Activated naive CD8-positive, alpha-beta T cell treated with anti-CD3 and anti-CD28 coated beads, Interleukin-2, amount 10 ng/mL, durations not matched to agents 7 days and 5 days (primary cell): ENCODE measurements at regions not wholly inside any gene's neighbourhood (a gene's known extent, or its start where the extent isn't known, plus 50 kb on each side); places are given as distances from the start of the nearest gene placed in this dataset.

Experiments
- ATAC-seq: fragments of 150-1000 bp; cut with Tn5 transposase; one replicate; pipeline ENCODE4 v1.10.0; 2021; ENCODE audit warnings: low read depth, moderate library complexity
- POLR2A ChIA-PET: fragments of 350-600 bp; sonication (Branson Sonifier 250); formaldehyde crosslinking; loops from one replicate; lab custom pipeline; 2021; ENCODE audit warnings: antibody characterized with exemption; lab: Charles Lee
- DNase-seq: peaks from one replicate; pipeline ENCODE4 v3.0.0; 2021
- H3K27ac Mint-ChIP-seq: one replicate; pipeline ENCODE4 v1.8.0; 2022; ENCODE audit warnings: mild to moderate bottlenecking, mixed read lengths
- H3K27me3 Mint-ChIP-seq: one replicate; pipeline ENCODE4 v1.8.0; 2022; ENCODE audit warnings: mild to moderate bottlenecking, moderate library complexity, mixed read lengths
- H3K36me3 Mint-ChIP-seq: one replicate; pipeline ENCODE4 v1.8.0; 2021; ENCODE audit warnings: mild to moderate bottlenecking, mixed read lengths
- H3K4me1 Mint-ChIP-seq: one replicate; pipeline ENCODE4 v1.8.0; 2021; ENCODE audit warnings: mixed read lengths
- H3K4me3 Mint-ChIP-seq: one replicate; pipeline ENCODE4 v1.8.0; 2022; ENCODE audit warnings: mild to moderate bottlenecking, moderate library complexity, mixed read lengths
- H3K9me3 Mint-ChIP-seq: one replicate; pipeline ENCODE4 v1.8.0; 2021; ENCODE audit warnings: mixed read lengths

- H3K36me3 Mint-ChIP-seq = peaks cover 3% of the 10 kb centered on the region
- peaks cover 8% of the 10 kb centered on the region for H3K9me3 Mint-ChIP-seq
- DNase-seq (no peak), ATAC-seq (no peak)
- no peaks in the 10 kb centered on the region for H3K27me3 Mint-ChIP-seq
- no peak overlapping the region for H3K4me3 Mint-ChIP-seq
- H3K4me1 Mint-ChIP-seq = no peaks in the 10 kb centered on the region
- POLR2A ChIA-PET = interaction anchor here (0.7 kb wide), 1 partner anchor 1331 kb away, joined by 3 read pairs; no protein-coding TSS in a partner anchor
- no peak overlapping the region for H3K27ac Mint-ChIP-seq
These were observed 205.0 kb upstream of the DCN start for GRCh38 chr12:91387461-91388134.

DNA sequence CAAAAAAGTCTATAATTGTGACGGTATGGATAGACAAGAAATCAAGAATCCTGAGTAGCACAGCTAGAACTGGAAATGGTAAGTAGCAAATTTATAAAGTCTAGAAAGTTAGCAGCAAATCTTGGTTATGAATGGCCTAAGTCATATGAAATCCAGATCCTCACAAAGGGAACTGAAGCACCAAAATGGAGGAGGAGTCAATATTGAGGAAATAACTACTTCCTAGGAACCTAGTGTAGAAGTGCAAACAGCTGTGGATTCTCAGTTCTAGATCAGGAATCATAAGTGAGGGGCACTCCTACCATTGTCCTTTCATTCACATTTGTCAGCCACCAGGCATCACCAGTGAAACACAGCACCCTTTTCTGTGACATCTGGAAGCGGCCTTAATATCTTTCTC lies 202.2 kb upstream of the DCN start:
- H3K9me3 Mint-ChIP-seq = no peaks in the 10 kb centered on the region
- H3K36me3 Mint-ChIP-seq = no peaks in the 10 kb centered on the region
- ATAC-seq (no peak), DNase-seq (no peak)
- POLR2A ChIA-PET = no interaction called here
- peaks cover 8% of the 10 kb centered on the region for H3K4me1 Mint-ChIP-seq
- H3K27ac Mint-ChIP-seq = no peak overlapping the region
- H3K4me3 Mint-ChIP-seq = no peak overlapping the region
- no peaks in the 10 kb centered on the region for H3K27me3 Mint-ChIP-seq

- Mint-ChIP-seq H3K4me3 (no peak overlapping the region), H3K36me3 (no peaks in the 10 kb centered on the region), H3K27ac (no peak overlapping the region), H3K27me3 (peaks cover 2% of the 10 kb centered on the region), H3K4me1 (peaks cover 8% of the 10 kb centered on the region), H3K9me3 (no peaks in the 10 kb centered on the region)
- POLR2A ChIA-PET = no interaction called here
- no peak for ATAC-seq
- DNase-seq = no peak
These were observed 201.7 kb upstream of the DCN start for GRCh38 chr12:91384366-91384765.

DNA sequence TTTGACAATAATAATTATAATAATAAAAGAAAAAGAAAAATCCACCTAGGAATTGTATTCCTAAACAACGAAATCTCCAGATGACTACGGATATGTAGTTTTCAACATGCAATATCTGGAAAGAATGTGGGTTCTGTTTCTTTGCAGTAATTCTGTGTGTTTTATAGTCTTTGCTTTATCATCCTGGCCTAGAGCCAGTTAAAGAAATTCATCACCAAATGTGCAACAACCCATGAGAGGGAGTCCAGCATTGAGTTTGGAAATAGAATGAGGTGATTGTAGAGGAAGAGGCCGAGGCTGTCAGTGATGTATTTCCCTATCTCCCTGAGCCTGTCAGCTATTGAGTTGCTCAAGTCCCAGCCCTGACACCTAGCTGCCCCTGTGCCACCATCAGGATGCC lies 200.5 kb upstream of the DCN start:
- ATAC-seq = no peak

DNA sequence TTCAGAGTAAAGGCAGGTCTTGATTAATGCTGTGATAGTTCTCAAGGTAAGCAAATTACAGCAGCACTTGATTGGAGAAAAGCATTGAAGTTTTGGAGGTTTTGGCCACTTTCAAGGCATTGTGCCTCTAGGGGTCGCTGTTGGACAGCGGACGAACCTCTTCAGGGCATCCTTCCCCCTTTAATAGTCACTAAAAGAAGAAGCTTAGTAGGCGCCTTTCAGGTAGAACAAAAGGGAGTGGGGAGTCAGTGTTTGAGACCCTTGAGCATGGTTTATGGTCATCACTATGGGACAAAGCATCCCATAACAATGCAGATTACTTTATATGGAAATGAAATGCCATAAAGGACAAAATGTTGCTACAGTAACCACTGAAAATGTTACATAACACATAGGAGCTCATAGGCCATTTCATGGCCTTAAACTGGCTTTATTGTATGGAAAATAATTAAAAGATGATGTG lies 199.5 kb upstream of the DCN start:
- Mint-ChIP-seq H3K27ac (peak overlapping the region; percentile 53), H3K4me1 (peaks cover 11% of the 10 kb centered on the region), H3K27me3 (peaks cover 3% of the 10 kb centered on the region), H3K4me3 (peak overlapping the region; percentile 89), H3K9me3 (no peaks in the 10 kb centered on the region), H3K36me3 (no peaks in the 10 kb centered on the region)
- DNase-seq = peak; percentile 82
- peak; percentile 81 for ATAC-seq
- POLR2A ChIA-PET = interaction anchor here (1.7 to 2.1 kb wide), 2 partner anchors 759 to 763 kb away, joined by 5 to 21 read pairs; partner anchors contain the start of gene BTG1

More for the DNA sequence above, 200.5 kb upstream of the DCN start:
- H3K9me3 Mint-ChIP-seq = no peaks in the 10 kb centered on the region
- H3K27ac Mint-ChIP-seq = no peak overlapping the region
- H3K4me3 Mint-ChIP-seq = no peak overlapping the region
- H3K27me3 Mint-ChIP-seq = peaks cover 3% of the 10 kb centered on the region
- H3K36me3 Mint-ChIP-seq = no peaks in the 10 kb centered on the region
- DNase-seq = no peak
- H3K4me1 Mint-ChIP-seq = peaks cover 11% of the 10 kb centered on the region
- POLR2A ChIA-PET = no interaction called here

GRCh38 chr12:91381309-91381804 lies 198.7 kb upstream of the DCN start:
- no peak overlapping the region for H3K27ac Mint-ChIP-seq
- no peaks in the 10 kb centered on the region for H3K9me3 Mint-ChIP-seq
- H3K4me1 Mint-ChIP-seq = peaks cover 11% of the 10 kb centered on the region
- H3K4me3 Mint-ChIP-seq = peak overlapping the region; percentile 89
- peak; percentile 58 for ATAC-seq
- H3K36me3 Mint-ChIP-seq = no peaks in the 10 kb centered on the region
- POLR2A ChIA-PET = interaction anchor here (1.2 to 2.1 kb wide), 3 partner anchors 23 to 763 kb away, joined by 3 to 21 read pairs (median 5); partner anchors contain the start of gene BTG1
- DNase-seq = no peak
- peaks cover 3% of the 10 kb centered on the region for H3K27me3 Mint-ChIP-seq

GRCh38 chr12:91380631-91381030 lies 198.0 kb upstream of the DCN start:
- peaks cover 3% of the 10 kb centered on the region for H3K27me3 Mint-ChIP-seq
- no peak overlapping the region for H3K27ac Mint-ChIP-seq
- no peaks in the 10 kb centered on the region for H3K36me3 Mint-ChIP-seq
- peaks cover 11% of the 10 kb centered on the region for H3K4me1 Mint-ChIP-seq
- POLR2A ChIA-PET = interaction anchor here (1.2 to 2.1 kb wide), 2 partner anchors 23 to 764 kb away, joined by 3 to 21 read pairs; partner anchors contain the start of gene BTG1
- ATAC-seq (no peak), DNase-seq (no peak)
- H3K4me3 Mint-ChIP-seq = no peak overlapping the region
- no peaks in the 10 kb centered on the region for H3K9me3 Mint-ChIP-seq

- POLR2A ChIA-PET = no interaction called here
- Mint-ChIP-seq H3K9me3 (no peaks in the 10 kb centered on the region), H3K36me3 (no peaks in the 10 kb centered on the region), H3K27me3 (peaks cover 3% of the 10 kb centered on the region), H3K27ac (no peak overlapping the region), H3K4me1 (peaks cover 11% of the 10 kb centered on the region), H3K4me3 (no peak overlapping the region)
- DNase-seq (no peak), ATAC-seq (no peak)
These were observed 196.6 kb upstream of the DCN start for GRCh38 chr12:91379051-91379775.

DNA sequence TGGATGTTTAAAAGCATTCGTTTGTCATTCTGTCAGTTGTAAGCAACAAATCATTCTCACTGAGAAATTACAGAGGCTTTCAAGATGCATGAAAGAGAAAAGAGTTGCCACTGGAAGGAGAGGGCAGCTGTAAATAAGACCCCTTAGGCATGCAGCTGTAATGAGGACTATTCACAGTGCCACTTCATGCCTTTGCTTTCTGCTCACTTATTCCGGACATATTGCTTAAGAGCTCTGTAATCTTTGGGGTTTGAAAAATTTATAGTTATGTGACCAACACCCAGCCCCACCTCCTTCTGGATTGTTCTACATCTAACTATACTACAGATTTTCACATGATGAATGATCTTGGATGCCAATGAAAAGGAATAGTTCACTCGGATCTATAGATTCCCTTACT lies 194.8 kb upstream of the DCN start:
- POLR2A ChIA-PET = no interaction called here
- H3K27ac Mint-ChIP-seq = no peak overlapping the region

DNA sequence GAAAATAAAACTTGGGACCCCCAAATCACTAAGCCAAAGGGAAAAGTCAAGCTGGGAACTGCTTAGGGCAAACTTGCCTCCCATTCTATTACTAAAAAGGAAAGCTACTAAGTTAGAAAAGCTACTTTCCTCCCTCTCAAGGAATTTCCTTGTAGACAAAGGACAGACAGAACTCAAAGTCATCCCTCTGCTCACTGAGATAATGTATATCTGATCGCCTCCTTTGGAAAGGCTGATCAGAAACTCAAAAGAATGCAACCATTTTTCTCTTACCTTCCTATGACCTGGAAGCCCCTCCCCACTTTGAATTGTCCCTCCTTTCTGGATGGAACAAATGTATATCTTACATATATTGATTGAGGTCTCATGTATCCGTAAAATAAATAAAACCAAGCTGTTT lies 190.5 kb upstream of the DCN start:
- H3K27me3 Mint-ChIP-seq = peaks cover 3% of the 10 kb centered on the region
- H3K4me1 Mint-ChIP-seq = peaks cover 4% of the 10 kb centered on the region
- H3K4me3 Mint-ChIP-seq = no peak overlapping the region
- no peak for ATAC-seq
- DNase-seq = no peak
- POLR2A ChIA-PET = no interaction called here
- H3K27ac Mint-ChIP-seq = no peak overlapping the region
- H3K9me3 Mint-ChIP-seq = no peaks in the 10 kb centered on the region
- H3K36me3 Mint-ChIP-seq = no peaks in the 10 kb centered on the region

More for the DNA sequence above, 194.8 kb upstream of the DCN start:
- no peak for DNase-seq
- Mint-ChIP-seq H3K9me3 (no peaks in the 10 kb centered on the region), H3K4me1 (peaks cover 11% of the 10 kb centered on the region), H3K36me3 (no peaks in the 10 kb centered on the region), H3K27me3 (peaks cover 6% of the 10 kb centered on the region), H3K4me3 (no peak overlapping the region)
- no peak for ATAC-seq

DNA sequence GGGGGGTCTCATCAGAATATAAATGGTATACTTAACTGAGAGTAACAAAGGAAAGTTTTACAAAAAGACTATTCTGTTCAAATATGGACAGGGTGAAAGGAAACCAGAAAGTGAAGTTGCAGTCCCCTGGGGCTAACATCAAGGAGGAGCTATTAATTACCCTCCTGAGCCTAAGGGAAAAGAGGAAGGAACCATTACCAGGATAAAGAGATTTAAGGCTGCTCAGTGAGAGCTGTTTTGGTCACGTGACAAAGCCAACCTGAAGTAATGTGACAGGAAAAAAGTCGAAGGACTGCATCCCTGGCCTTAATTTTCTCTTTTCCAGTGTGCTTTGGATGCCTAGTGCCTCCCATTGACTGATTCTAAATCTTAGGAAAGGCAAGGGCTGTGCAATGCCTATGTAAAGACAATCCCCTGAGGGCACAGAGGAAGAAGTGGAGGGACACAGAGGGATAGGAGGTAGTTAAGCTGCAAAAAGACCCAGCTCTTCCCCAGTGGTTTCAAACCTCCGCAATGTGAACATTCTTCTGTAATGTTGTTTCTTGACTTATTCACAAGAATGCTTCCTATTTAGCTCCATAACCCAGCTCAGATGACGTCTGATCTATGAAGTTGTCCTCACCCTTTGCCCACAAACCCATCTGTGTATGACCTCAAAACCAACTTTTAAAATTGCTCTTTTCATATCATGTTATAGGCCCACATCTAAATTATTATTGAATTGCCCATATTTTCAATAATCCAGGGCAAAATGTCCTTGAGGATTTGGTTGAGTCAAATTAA lies 187.7 kb upstream of the DCN start:
- DNase-seq = no peak
- POLR2A ChIA-PET = no interaction called here
- H3K4me1 Mint-ChIP-seq = peaks cover 4% of the 10 kb centered on the region
- H3K27me3 Mint-ChIP-seq = peaks cover 3% of the 10 kb centered on the region
- H3K9me3 Mint-ChIP-seq = no peaks in the 10 kb centered on the region
- H3K36me3 Mint-ChIP-seq = no peaks in the 10 kb centered on the region
- H3K27ac Mint-ChIP-seq = no peak overlapping the region
- no peak overlapping the region for H3K4me3 Mint-ChIP-seq
- ATAC-seq = no peak

GRCh38 chr12:91368613-91369012 lies 186.0 kb upstream of the DCN start:
- POLR2A ChIA-PET = no interaction called here
- Mint-ChIP-seq H3K4me3 (no peak overlapping the region), H3K36me3 (no peaks in the 10 kb centered on the region), H3K27ac (no peak overlapping the region), H3K9me3 (no peaks in the 10 kb centered on the region), H3K4me1 (peaks cover 4% of the 10 kb centered on the region), H3K27me3 (peaks cover 3% of the 10 kb centered on the region)
- DNase-seq (no peak), ATAC-seq (no peak)

- DNase-seq = no peak
- no peak overlapping the region for H3K27ac Mint-ChIP-seq
- POLR2A ChIA-PET = no interaction called here
- no peak overlapping the region for H3K4me3 Mint-ChIP-seq
- peaks cover 4% of the 10 kb centered on the region for H3K4me1 Mint-ChIP-seq
- H3K36me3 Mint-ChIP-seq = no peaks in the 10 kb centered on the region
- H3K9me3 Mint-ChIP-seq = no peaks in the 10 kb centered on the region
- H3K27me3 Mint-ChIP-seq = peaks cover 2% of the 10 kb centered on the region
- no peak for ATAC-seq
These were observed 184.7 kb upstream of the DCN start for GRCh38 chr12:91367234-91367849.
